ENCODE measurements at regions not wholly inside any gene's neighbourhood (a gene's known extent, or its start where the extent isn't known, plus 50 kb on each side); places are given as distances from the start of the nearest gene placed in this dataset.

GRCh38 chr16:85380905-85381737 lies 232.0 kb upstream of the GSE1 start:
- Mint-ChIP-seq H3K36me3 (no peaks in the 10 kb centered on the region), H3K27ac (no peak overlapping the region), H3K27me3 (ENCODE audit: low read depth in 3 of 3) (peaks cover 21 to 48% (median 22%) of the 10 kb centered on the region in 3 donors), H3K4me3 (no peak overlapping the region), H3K9me3 (peaks cover 0 to 11% (median 0%) of the 10 kb centered on the region in 7 donors), H3K4me1 (no peaks in the 10 kb centered on the region)
- intact Hi-C loops (cut with micrococcal nuclease), result no loop called here
- no peak overlapping the region for H3K4me2 ChIP-seq (replicated peaks; ENCODE audit: extremely low read depth, low read length, poor library complexity, severe bottlenecking)
- no peak for DNase-seq
- H3K27ac ChIP-seq (ENCODE audit: low read depth in 1 of 2, low read length in 2 of 2), result no peak overlapping the region
- no peak overlapping the region for H3K9ac ChIP-seq (ENCODE audit: insufficient read depth, low read length, poor library complexity, severe bottlenecking)
- no peak for TF ChIP-seq CTCF (IDR thresholded peaks at IDR 0.05)
- peaks cover 0 to 21% of the 10 kb centered on the region in 2 donors for H3K27me3 ChIP-seq (ENCODE audit: control insufficient read depth in 2 of 2, insufficient read depth in 2 of 2, low read length in 2 of 2)
- no peaks in the 10 kb centered on the region for H4K20me1 ChIP-seq (ENCODE audit: insufficient read depth, low read length)
- no peaks in the 10 kb centered on the region for H3K79me2 ChIP-seq (ENCODE audit: insufficient read depth, low read length)
- H3K4me1 ChIP-seq (ENCODE audit: control insufficient read depth in 1 of 2, insufficient read depth in 2 of 2, low read length in 2 of 2), result no peaks in the 10 kb centered on the region
- WGBS (ENCODE audit: insufficient coverage), result 73% methylated on average over 11 of the region's 19 CpGs
- H3K4me3 ChIP-seq (replicated peaks in 1 of 3; ENCODE audit: low read depth in 2 of 3, low read length in 3 of 3), result no peak overlapping the region
- H3K36me3 ChIP-seq (replicated peaks in 1 of 2; ENCODE audit: control insufficient read depth in 1 of 2, insufficient read depth in 2 of 2, low read length in 2 of 2), result no peaks in the 10 kb centered on the region
- H3K9me3 ChIP-seq (replicated peaks in 1 of 2; ENCODE audit: control insufficient read depth in 1 of 2, insufficient read depth in 1 of 2, low read length in 2 of 2), result no peaks in the 10 kb centered on the region
- H2AFZ ChIP-seq (ENCODE audit: insufficient read depth, low read depth, low read length, poor library complexity, severe bottlenecking), result no peak overlapping the region

GRCh38 chr16:85381738-85382592 lies 231.2 kb upstream of the GSE1 start:
- Histone ChIP-seq H3K4me2 (replicated peaks; ENCODE audit: extremely low read depth, low read length, poor library complexity, severe bottlenecking) (no peak overlapping the region), H3K9ac (ENCODE audit: insufficient read depth, low read length, poor library complexity, severe bottlenecking) (no peak overlapping the region), H3K27me3 (ENCODE audit: control insufficient read depth in 2 of 2, insufficient read depth in 2 of 2, low read length in 2 of 2) (peaks cover 0 to 21% of the 10 kb centered on the region in 2 donors), H3K4me1 (ENCODE audit: control insufficient read depth in 1 of 2, insufficient read depth in 2 of 2, low read length in 2 of 2) (no peaks in the 10 kb centered on the region), H3K36me3 (replicated peaks in 1 of 2; ENCODE audit: control insufficient read depth in 1 of 2, insufficient read depth in 2 of 2, low read length in 2 of 2) (no peaks in the 10 kb centered on the region), H3K9me3 (replicated peaks in 1 of 2; ENCODE audit: control insufficient read depth in 1 of 2, insufficient read depth in 1 of 2, low read length in 2 of 2) (no peaks in the 10 kb centered on the region), H2AFZ (ENCODE audit: insufficient read depth, low read depth, low read length, poor library complexity, severe bottlenecking) (no peak overlapping the region), H3K27ac (ENCODE audit: low read depth in 1 of 2, low read length in 2 of 2) (no peak overlapping the region), H3K4me3 (replicated peaks in 1 of 3; ENCODE audit: low read depth in 2 of 3, low read length in 3 of 3) (no peak overlapping the region), H3K79me2 (ENCODE audit: insufficient read depth, low read length) (no peaks in the 10 kb centered on the region), H4K20me1 (ENCODE audit: insufficient read depth, low read length) (no peaks in the 10 kb centered on the region)
- WGBS (ENCODE audit: insufficient coverage), result 42% methylated on average over 24 of the region's 26 CpGs
- TF ChIP-seq CTCF (IDR thresholded peaks at IDR 0.05), result no peak
- Mint-ChIP-seq H3K36me3 (no peaks in the 10 kb centered on the region), H3K4me1 (no peaks in the 10 kb centered on the region), H3K27ac (peak overlapping the region in 1 of 7 donors; percentile 78), H3K27me3 (ENCODE audit: low read depth in 3 of 3) (peaks cover 18 to 45% (median 21%) of the 10 kb centered on the region in 3 donors), H3K4me3 (peak overlapping the region in 1 of 2 donors; percentile 19), H3K9me3 (peaks cover 0 to 11% (median 0%) of the 10 kb centered on the region in 7 donors)
- intact Hi-C loops (cut with micrococcal nuclease), result no loop called here
- no peak for DNase-seq

Measured in CD14-positive monocyte (primary cell).